H4 (cell line): ENCODE measurements at regions not wholly inside any gene's neighbourhood (a gene's known extent, or its start where the extent isn't known, plus 50 kb on each side); places are given as distances from the start of the nearest gene placed in this dataset.

Experiments used
- DNase-seq: peaks from one replicate; pipeline ENCODE4 v3.0.0-alpha.2; 2015; ENCODE audit warnings: low spot score

- DNase-seq, result no peak
These were observed 193.9 kb downstream of the PHETA1 start for GRCh38 chr12:111174961-111175345.

- DNase-seq, result no peak
These were observed 194.5 kb downstream of the PHETA1 start for GRCh38 chr12:111174251-111174960.

- DNase-seq, result no peak
These were observed 195.1 kb downstream of the PHETA1 start for GRCh38 chr12:111173836-111174235.

- no peak for DNase-seq
These were observed 195.5 kb downstream of the PHETA1 start for GRCh38 chr12:111173391-111173790.

- no peak for DNase-seq
These were observed 196.1 kb downstream of the PHETA1 start for GRCh38 chr12:111172786-111173185.

- DNase-seq, result no peak
These were observed 197.1 kb downstream of the PHETA1 start for GRCh38 chr12:111171832-111172231.

GRCh38 chr12:111171345-111171744, 197.6 kb downstream of the PHETA1 start:
- no peak for DNase-seq

GRCh38 chr12:111170543-111170942, 198.4 kb downstream of the PHETA1 start:
- DNase-seq, result no peak

GRCh38 chr12:111169456-111169855, 199.4 kb downstream of the PHETA1 start:
- no peak for DNase-seq

- DNase-seq, result no peak
These were observed 199.9 kb downstream of the PHETA1 start for GRCh38 chr12:111169032-111169431.

- DNase-seq, result no peak
These were observed 200.6 kb downstream of the PHETA1 start for GRCh38 chr12:111168009-111168900.

GRCh38 chr12:111166779-111167540, 201.9 kb downstream of the PHETA1 start:
- DNase-seq, result no peak

- no peak for DNase-seq
These were observed 203.9 kb downstream of the PHETA1 start for GRCh38 chr12:111164833-111165525.

GRCh38 chr12:111163422-111163821, 205.5 kb downstream of the PHETA1 start:
- no peak for DNase-seq

- no peak for DNase-seq
These were observed 207.0 kb downstream of the PHETA1 start for GRCh38 chr12:111161898-111162297.

GRCh38 chr12:111160350-111161241, 208.3 kb downstream of the PHETA1 start:
- DNase-seq, result no peak

- DNase-seq, result no peak
These were observed 209.9 kb downstream of the PHETA1 start for GRCh38 chr12:111158992-111159391.

- DNase-seq, result no peak
These were observed 211.4 kb downstream of the PHETA1 start for GRCh38 chr12:111157486-111157885.

GRCh38 chr12:111156304-111156703, 212.6 kb downstream of the PHETA1 start:
- DNase-seq, result no peak

GRCh38 chr12:111155521-111155920, 213.4 kb downstream of the PHETA1 start:
- DNase-seq, result no peak

- no peak for DNase-seq
These were observed 213.9 kb downstream of the PHETA1 start for GRCh38 chr12:111155020-111155419.
